Prostate gland (tissue), 2 donors: ENCODE measurements at regions not wholly inside any gene's neighbourhood (a gene's known extent, or its start where the extent isn't known, plus 50 kb on each side); places are given as distances from the start of the nearest gene placed in this dataset.

Source experiments
- CTCF ChIP-seq, 4 experiments: fragments of 200-600 bp in 2 of 4; fragments of 450-650 bp in 2 of 4; sonication (generic) in 2 of 4; IDR thresholded peaks; 1 replicate in 3 of 4; 2 replicates in 1 of 4; pipeline ENCODE4 v1.5.1; 2016 to 2019; ENCODE audit warnings: antibody characterized with exemption in 4 of 4, mild to moderate bottlenecking in 2 of 4, moderate library complexity in 2 of 4
- POLR2A ChIP-seq: fragments of 450-650 bp; IDR thresholded peaks from one replicate; pipeline ENCODE4 v1.6.1; 2016; ENCODE audit warnings: antibody characterized with exemption, mild to moderate bottlenecking
- POLR2AphosphoS5 ChIP-seq: sonication (generic); formaldehyde crosslinking; IDR thresholded peaks from one replicate; pipeline ENCODE4 v1.6.1; 2017; ENCODE audit warnings: antibody characterized with exemption

GRCh38 chr4:29551821-29552220 is 1168.3 kb upstream of the PCDH7 start:
- TF ChIP-seq POLR2A = no peak
- no peak for TF ChIP-seq CTCF (IDR thresholded peaks at IDR 0.05)
- TF ChIP-seq POLR2AphosphoS5 = no peak
